ENCODE measurements at regions not wholly inside any gene's neighbourhood (a gene's known extent, or its start where the extent isn't known, plus 50 kb on each side); places are given as distances from the start of the nearest gene placed in this dataset.

- Histone ChIP-seq H3K9me3 (ENCODE audit: low read length) (no peaks in the 10 kb centered on the region), H3K4me3 (ENCODE audit: low read length) (no peak overlapping the region), H4K20me1 (ENCODE audit: low read length) (no peaks in the 10 kb centered on the region), H3K27me3 (ENCODE audit: low read length) (peaks cover 7% of the 10 kb centered on the region; the same call in 1 of the 2 replicates), H3K36me3 (ENCODE audit: low read depth, low read length) (no peaks in the 10 kb centered on the region), H3K27ac (ENCODE audit: low read length) (no peak overlapping the region), H3F3A (ENCODE audit: low read length, unreplicated experiment) (no peaks in the 10 kb centered on the region), H3K4me1 (ENCODE audit: insufficient read depth, low read length) (no peaks in the 10 kb centered on the region), H3K4me2 (ENCODE audit: low read length) (no peak overlapping the region), H2AFZ (ENCODE audit: low read length) (no peak overlapping the region), H3K79me2 (ENCODE audit: low read length) (no peaks in the 10 kb centered on the region), H3K9me2 (replicated peaks; ENCODE audit: low read length) (no peaks in the 10 kb centered on the region), H3K9ac (ENCODE audit: low read length) (no peak overlapping the region)
- ChIA-PET POLR2A (ENCODE audit: unreplicated experiment) (no interaction called here), CTCF (interaction anchor here (0.6 kb wide), 1 partner anchor 33 kb away, joined by 10 read pairs; no protein-coding TSS in a partner anchor)
- intact Hi-C loops (cut with micrococcal nuclease), result no loop called here
- no peak for DNase-seq
- no peak for ATAC-seq
- TF ChIP-seq EZH2 (IDR thresholded peaks at IDR 0.05; ENCODE audit: low read length, unreplicated experiment) (no peak), CTCF (conservative IDR thresholded peaks at IDR 0.05; ENCODE audit: low read depth, low read length) (no peak), EZH2phosphoT487 (IDR thresholded peaks at IDR 0.05; ENCODE audit: borderline replicate concordance, low read length) (no peak)
- BruUV-seq (replicated peaks), result no TSS peak
Measured at GRCh38 chr16:74075393-74075792, 221.2 kb upstream of the PSMD7 start.

- Histone ChIP-seq H3K4me2 (ENCODE audit: low read length) (no peak overlapping the region), H4K20me1 (ENCODE audit: low read length) (no peaks in the 10 kb centered on the region), H3K36me3 (ENCODE audit: low read depth, low read length) (no peaks in the 10 kb centered on the region), H3K27me3 (ENCODE audit: low read length) (peaks cover 7% of the 10 kb centered on the region; the same call in 1 of the 2 replicates), H3K9me3 (ENCODE audit: low read length) (no peaks in the 10 kb centered on the region), H3K79me2 (ENCODE audit: low read length) (no peaks in the 10 kb centered on the region), H2AFZ (ENCODE audit: low read length) (no peak overlapping the region), H3K9me2 (replicated peaks; ENCODE audit: low read length) (no peaks in the 10 kb centered on the region), H3K9ac (ENCODE audit: low read length) (no peak overlapping the region), H3K4me1 (ENCODE audit: insufficient read depth, low read length) (no peaks in the 10 kb centered on the region), H3F3A (ENCODE audit: low read length, unreplicated experiment) (no peaks in the 10 kb centered on the region), H3K27ac (ENCODE audit: low read length) (no peak overlapping the region), H3K4me3 (ENCODE audit: low read length) (no peak overlapping the region)
- no TSS peak for BruUV-seq (replicated peaks)
- ATAC-seq (no peak), DNase-seq (no peak)
- intact Hi-C loops (cut with micrococcal nuclease), result no loop called here
- POLR2A ChIA-PET (ENCODE audit: unreplicated experiment), result no interaction called here
- TF ChIP-seq CTCF (conservative IDR thresholded peaks at IDR 0.05; ENCODE audit: low read depth, low read length), result no peak
- no peak for TF ChIP-seq EZH2phosphoT487 (IDR thresholded peaks at IDR 0.05; ENCODE audit: borderline replicate concordance, low read length)
- no peak for TF ChIP-seq EZH2 (IDR thresholded peaks at IDR 0.05; ENCODE audit: low read length, unreplicated experiment)
- CTCF ChIA-PET, result no interaction called here
Measured at GRCh38 chr16:74073456-74073855, 223.2 kb upstream of the PSMD7 start.

- ChIA-PET CTCF (no interaction called here), POLR2A (ENCODE audit: unreplicated experiment) (no interaction called here)
- no peak for DNase-seq
- intact Hi-C loops (cut with micrococcal nuclease), result no loop called here
- H3K9me3 ChIP-seq (ENCODE audit: low read length), result no peaks in the 10 kb centered on the region
- no peaks in the 10 kb centered on the region for H3K36me3 ChIP-seq (ENCODE audit: low read depth, low read length)
- no peaks in the 10 kb centered on the region for H3K9me2 ChIP-seq (replicated peaks; ENCODE audit: low read length)
- H3K4me1 ChIP-seq (ENCODE audit: insufficient read depth, low read length), result no peaks in the 10 kb centered on the region
- no peak overlapping the region for H2AFZ ChIP-seq (ENCODE audit: low read length)
- H3K9ac ChIP-seq (ENCODE audit: low read length), result no peak overlapping the region
- no TSS peak for BruUV-seq (replicated peaks)
- H4K20me1 ChIP-seq (ENCODE audit: low read length), result no peaks in the 10 kb centered on the region
- H3K27me3 ChIP-seq (ENCODE audit: low read length), result peaks cover 1% of the 10 kb centered on the region; the same call in 1 of the 2 replicates
- H3F3A ChIP-seq (ENCODE audit: low read length, unreplicated experiment), result no peaks in the 10 kb centered on the region
- no peak for ATAC-seq
- TF ChIP-seq EZH2 (IDR thresholded peaks at IDR 0.05; ENCODE audit: low read length, unreplicated experiment), result no peak
- no peak for TF ChIP-seq CTCF (conservative IDR thresholded peaks at IDR 0.05; ENCODE audit: low read depth, low read length)
- no peak overlapping the region for H3K4me2 ChIP-seq (ENCODE audit: low read length)
- no peaks in the 10 kb centered on the region for H3K79me2 ChIP-seq (ENCODE audit: low read length)
- no peak overlapping the region for H3K4me3 ChIP-seq (ENCODE audit: low read length)
- H3K27ac ChIP-seq (ENCODE audit: low read length), result no peak overlapping the region
Measured at GRCh38 chr16:74071996-74072535, 224.5 kb upstream of the PSMD7 start.

Measured in PC-3 (cell line).